HL-60 (cell line): ENCODE measurements at regions not wholly inside any gene's neighbourhood (a gene's known extent, or its start where the extent isn't known, plus 50 kb on each side); places are given as distances from the start of the nearest gene placed in this dataset.

Experiments used
- DNase-seq, 2 experiments: peaks; one replicate each; pipeline ENCODE4 v3.0.0-alpha.2; 2010 to 2020; ENCODE audit warnings: low read depth in 1 of 2, low spot score in 1 of 2
- H3K27ac ChIP-seq: fragments of 250-450 bp; sonication (Bioruptor Pico); replicated peaks from 2 replicates; pipeline ENCODE4 v1.5.1; 2020; ENCODE audit warnings: mild to moderate bottlenecking, moderate library complexity
- H3K27me3 ChIP-seq: fragments of 250-450 bp; sonication (Bioruptor Pico); 2 replicates; pipeline ENCODE4 v1.5.1; 2021; ENCODE audit warnings: mild to moderate bottlenecking, moderate library complexity; ENCODE audit not compliant: insufficient read depth, poor library complexity, severe bottlenecking
- H3K4me3 ChIP-seq: replicated peaks from 2 replicates; pipeline ENCODE4 v1.5.1; 2011; ENCODE audit warnings: mild to moderate bottlenecking, control low read depth, low read length; ENCODE audit not compliant: insufficient read depth
- GABPA ChIP-seq: IDR thresholded peaks from 2 replicates; pipeline ENCODE4 v1.6.1; 2012; ENCODE audit warnings: low read depth
- POLR2AphosphoS5 ChIP-seq: IDR thresholded peaks from 2 replicates; pipeline ENCODE4 v1.6.1; 2012; ENCODE audit warnings: low read depth
- SPI1 ChIP-seq: IDR thresholded peaks from 2 replicates; pipeline ENCODE4 v1.6.1; 2012; ENCODE audit warnings: low read depth, mild to moderate bottlenecking, borderline replicate concordance
- TF ChIP-seq, protein P1 (sequence below): IDR thresholded peaks from one replicate; pipeline ENCODE4 v1.5.1; 2011; ENCODE audit warnings: low read length, control low read depth, inconsistent platforms; ENCODE audit not compliant: insufficient read depth
- TF ChIP-seq, protein P2 (sequence below): IDR thresholded peaks from 2 replicates; pipeline ENCODE4 v1.6.1; 2012; ENCODE audit warnings: low read depth; ENCODE audit not compliant: insufficient replicate concordance

DNA sequence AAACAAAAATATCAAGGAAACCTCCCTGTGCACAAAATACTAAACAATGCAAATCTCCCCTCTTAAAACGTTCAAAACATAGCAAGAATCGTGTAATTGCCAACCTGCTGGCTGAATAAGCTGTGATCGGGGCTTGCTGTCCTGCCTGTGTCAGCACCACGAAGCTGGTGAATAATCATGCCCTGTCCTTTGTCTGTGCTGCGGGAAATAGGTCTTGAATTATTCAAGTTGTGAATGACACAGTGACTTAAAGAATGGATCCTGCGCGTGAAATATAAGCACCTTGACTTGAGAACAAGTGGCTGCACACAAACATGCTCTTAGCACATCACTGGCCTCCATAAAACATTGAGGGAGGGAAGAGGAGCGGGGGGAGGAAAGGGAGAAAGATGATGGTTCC is 130.2 kb downstream of the OAT start:
- H3K27ac ChIP-seq: no peak overlapping the region
- no peak for TF ChIP-seq POLR2AphosphoS5
- TF ChIP-seq, protein P1, sequence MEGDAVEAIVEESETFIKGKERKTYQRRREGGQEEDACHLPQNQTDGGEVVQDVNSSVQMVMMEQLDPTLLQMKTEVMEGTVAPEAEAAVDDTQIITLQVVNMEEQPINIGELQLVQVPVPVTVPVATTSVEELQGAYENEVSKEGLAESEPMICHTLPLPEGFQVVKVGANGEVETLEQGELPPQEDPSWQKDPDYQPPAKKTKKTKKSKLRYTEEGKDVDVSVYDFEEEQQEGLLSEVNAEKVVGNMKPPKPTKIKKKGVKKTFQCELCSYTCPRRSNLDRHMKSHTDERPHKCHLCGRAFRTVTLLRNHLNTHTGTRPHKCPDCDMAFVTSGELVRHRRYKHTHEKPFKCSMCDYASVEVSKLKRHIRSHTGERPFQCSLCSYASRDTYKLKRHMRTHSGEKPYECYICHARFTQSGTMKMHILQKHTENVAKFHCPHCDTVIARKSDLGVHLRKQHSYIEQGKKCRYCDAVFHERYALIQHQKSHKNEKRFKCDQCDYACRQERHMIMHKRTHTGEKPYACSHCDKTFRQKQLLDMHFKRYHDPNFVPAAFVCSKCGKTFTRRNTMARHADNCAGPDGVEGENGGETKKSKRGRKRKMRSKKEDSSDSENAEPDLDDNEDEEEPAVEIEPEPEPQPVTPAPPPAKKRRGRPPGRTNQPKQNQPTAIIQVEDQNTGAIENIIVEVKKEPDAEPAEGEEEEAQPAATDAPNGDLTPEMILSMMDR: no peak
- no peak for TF ChIP-seq SPI1
- TF ChIP-seq GABPA: no peak
- TF ChIP-seq, protein P2, sequence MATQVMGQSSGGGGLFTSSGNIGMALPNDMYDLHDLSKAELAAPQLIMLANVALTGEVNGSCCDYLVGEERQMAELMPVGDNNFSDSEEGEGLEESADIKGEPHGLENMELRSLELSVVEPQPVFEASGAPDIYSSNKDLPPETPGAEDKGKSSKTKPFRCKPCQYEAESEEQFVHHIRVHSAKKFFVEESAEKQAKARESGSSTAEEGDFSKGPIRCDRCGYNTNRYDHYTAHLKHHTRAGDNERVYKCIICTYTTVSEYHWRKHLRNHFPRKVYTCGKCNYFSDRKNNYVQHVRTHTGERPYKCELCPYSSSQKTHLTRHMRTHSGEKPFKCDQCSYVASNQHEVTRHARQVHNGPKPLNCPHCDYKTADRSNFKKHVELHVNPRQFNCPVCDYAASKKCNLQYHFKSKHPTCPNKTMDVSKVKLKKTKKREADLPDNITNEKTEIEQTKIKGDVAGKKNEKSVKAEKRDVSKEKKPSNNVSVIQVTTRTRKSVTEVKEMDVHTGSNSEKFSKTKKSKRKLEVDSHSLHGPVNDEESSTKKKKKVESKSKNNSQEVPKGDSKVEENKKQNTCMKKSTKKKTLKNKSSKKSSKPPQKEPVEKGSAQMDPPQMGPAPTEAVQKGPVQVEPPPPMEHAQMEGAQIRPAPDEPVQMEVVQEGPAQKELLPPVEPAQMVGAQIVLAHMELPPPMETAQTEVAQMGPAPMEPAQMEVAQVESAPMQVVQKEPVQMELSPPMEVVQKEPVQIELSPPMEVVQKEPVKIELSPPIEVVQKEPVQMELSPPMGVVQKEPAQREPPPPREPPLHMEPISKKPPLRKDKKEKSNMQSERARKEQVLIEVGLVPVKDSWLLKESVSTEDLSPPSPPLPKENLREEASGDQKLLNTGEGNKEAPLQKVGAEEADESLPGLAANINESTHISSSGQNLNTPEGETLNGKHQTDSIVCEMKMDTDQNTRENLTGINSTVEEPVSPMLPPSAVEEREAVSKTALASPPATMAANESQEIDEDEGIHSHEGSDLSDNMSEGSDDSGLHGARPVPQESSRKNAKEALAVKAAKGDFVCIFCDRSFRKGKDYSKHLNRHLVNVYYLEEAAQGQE: no peak
- no peak for DNase-seq
- H3K4me3 ChIP-seq: no peak overlapping the region
- H3K27me3 ChIP-seq: no peaks in the 10 kb centered on the region

GRCh38 chr10:124287791-124288190 is 130.9 kb downstream of the OAT start:
- H3K4me3 ChIP-seq: no peak overlapping the region
- DNase-seq: no peak
- no peak overlapping the region for H3K27ac ChIP-seq
- TF ChIP-seq POLR2AphosphoS5: no peak
- no peak for TF ChIP-seq GABPA
- TF ChIP-seq SPI1: no peak
- TF ChIP-seq, protein P2: no peak
- TF ChIP-seq, protein P1: no peak
- H3K27me3 ChIP-seq: no peaks in the 10 kb centered on the region

DNA sequence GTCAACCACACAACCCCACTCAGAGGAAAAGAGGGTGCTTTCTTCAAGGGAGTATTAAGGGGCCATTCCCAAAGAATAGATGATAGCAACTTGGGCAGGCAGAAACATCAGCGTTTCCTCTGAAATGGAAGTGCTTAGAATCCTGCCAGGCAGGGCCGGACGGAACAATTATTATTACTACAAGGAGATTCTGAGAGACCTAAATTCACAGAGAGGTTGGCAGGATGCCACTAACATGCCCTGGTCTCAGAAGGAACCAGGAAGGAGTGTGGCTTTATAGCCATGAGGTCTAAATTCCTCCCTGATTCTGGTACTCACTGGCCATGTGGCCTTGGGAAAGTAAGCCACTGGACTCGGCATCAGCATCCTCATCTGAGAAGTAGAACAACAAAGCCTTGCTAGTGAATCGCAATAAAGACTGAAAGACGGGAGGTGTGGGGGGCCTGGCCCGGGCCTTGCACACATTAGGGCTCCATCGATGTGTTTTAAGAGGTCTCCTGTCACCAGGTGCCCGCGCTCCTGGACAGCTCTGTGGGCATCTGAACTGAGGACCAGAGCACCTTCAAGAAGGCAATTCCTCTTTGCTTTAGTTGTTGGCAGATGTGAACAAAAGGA is 131.5 kb downstream of the OAT start:
- no peak overlapping the region for H3K4me3 ChIP-seq
- H3K27ac ChIP-seq: no peak overlapping the region
- no peak for DNase-seq
- TF ChIP-seq, protein P1: no peak
- no peak for TF ChIP-seq SPI1
- no peak for TF ChIP-seq POLR2AphosphoS5
- TF ChIP-seq, protein P2: no peak
- no peak for TF ChIP-seq GABPA
- no peaks in the 10 kb centered on the region for H3K27me3 ChIP-seq
